Osteocyte (in vitro differentiated cells): ENCODE measurements at regions not wholly inside any gene's neighbourhood (a gene's known extent, or its start where the extent isn't known, plus 50 kb on each side); places are given as distances from the start of the nearest gene placed in this dataset.

ENCODE experiments used
- DNase-seq: peaks from one replicate; pipeline ENCODE4 v3.0.0; 2021; ENCODE audit warnings: mixed read lengths; ENCODE audit not compliant: unreplicated experiment; ENCODE audit errors: extremely low spot score
- H3K27ac Mint-ChIP-seq: one replicate; pipeline ENCODE4 v1.8.0; 2021; ENCODE audit warnings: mild to moderate bottlenecking, mixed read lengths; ENCODE audit not compliant: unreplicated experiment
- H3K27me3 Mint-ChIP-seq: one replicate; pipeline ENCODE4 v1.8.0; 2021; ENCODE audit warnings: mixed read lengths; ENCODE audit not compliant: unreplicated experiment
- H3K36me3 Mint-ChIP-seq: one replicate; pipeline ENCODE4 v1.8.0; 2021; ENCODE audit warnings: mixed read lengths; ENCODE audit not compliant: unreplicated experiment
- H3K4me1 Mint-ChIP-seq: one replicate; pipeline ENCODE4 v1.8.0; 2021; ENCODE audit warnings: mixed read lengths; ENCODE audit not compliant: unreplicated experiment
- H3K4me3 Mint-ChIP-seq: one replicate; pipeline ENCODE4 v1.8.0; 2021; ENCODE audit warnings: mild to moderate bottlenecking, moderate library complexity, mixed read lengths; ENCODE audit not compliant: unreplicated experiment
- H3K9me3 Mint-ChIP-seq: one replicate; pipeline ENCODE4 v1.8.0; 2021; ENCODE audit warnings: mixed read lengths; ENCODE audit not compliant: unreplicated experiment
- CTCF ChIP-seq: fragments of 200-600 bp; sonication (generic); IDR thresholded peaks from 2 replicates; pipeline ENCODE4 v1.5.0; 2021; ENCODE audit warnings: antibody characterized with exemption, mild to moderate bottlenecking, moderate library complexity

- Mint-ChIP-seq H3K36me3 (no peaks in the 10 kb centered on the region), H3K4me3 (no peak overlapping the region), H3K27ac (no peak overlapping the region), H3K9me3 (peaks cover 10% of the 10 kb centered on the region), H3K27me3 (peaks cover 4% of the 10 kb centered on the region), H3K4me1 (no peaks in the 10 kb centered on the region)
- no peak for TF ChIP-seq CTCF
- no peak for DNase-seq
Observed at GRCh38 chrX:17930850-17931249, 69.8 kb upstream of the RAI2 start.

- no peak for DNase-seq
- peaks cover 4% of the 10 kb centered on the region for H3K27me3 Mint-ChIP-seq
- no peak overlapping the region for H3K4me3 Mint-ChIP-seq
- no peaks in the 10 kb centered on the region for H3K4me1 Mint-ChIP-seq
- TF ChIP-seq CTCF = no peak
- peaks cover 27% of the 10 kb centered on the region for H3K9me3 Mint-ChIP-seq
- no peak overlapping the region for H3K27ac Mint-ChIP-seq
- H3K36me3 Mint-ChIP-seq = no peaks in the 10 kb centered on the region
Observed at GRCh38 chrX:17923546-17923945, 62.4 kb upstream of the RAI2 start.

GRCh38 chrX:17922303-17922702 lies 61.2 kb upstream of the RAI2 start:
- no peak for DNase-seq
- Mint-ChIP-seq H3K4me1 (no peaks in the 10 kb centered on the region), H3K27ac (no peak overlapping the region), H3K27me3 (peaks cover 4% of the 10 kb centered on the region), H3K36me3 (no peaks in the 10 kb centered on the region), H3K4me3 (no peak overlapping the region), H3K9me3 (peaks cover 27% of the 10 kb centered on the region)
- no peak for TF ChIP-seq CTCF

- no peak overlapping the region for H3K27ac Mint-ChIP-seq
- H3K36me3 Mint-ChIP-seq = no peaks in the 10 kb centered on the region
- peaks cover 11% of the 10 kb centered on the region for H3K9me3 Mint-ChIP-seq
- H3K4me1 Mint-ChIP-seq = no peaks in the 10 kb centered on the region
- TF ChIP-seq CTCF = no peak
- H3K27me3 Mint-ChIP-seq = no peaks in the 10 kb centered on the region
- no peak for DNase-seq
- H3K4me3 Mint-ChIP-seq = no peak overlapping the region
Observed at GRCh38 chrX:17919896-17920446, 58.9 kb upstream of the RAI2 start.

- H3K27me3 Mint-ChIP-seq = no peaks in the 10 kb centered on the region
- H3K4me1 Mint-ChIP-seq = no peaks in the 10 kb centered on the region
- peaks cover 4% of the 10 kb centered on the region for H3K9me3 Mint-ChIP-seq
- no peak for DNase-seq
- H3K27ac Mint-ChIP-seq = no peak overlapping the region
- H3K36me3 Mint-ChIP-seq = no peaks in the 10 kb centered on the region
- no peak for TF ChIP-seq CTCF
- H3K4me3 Mint-ChIP-seq = no peak overlapping the region
Observed at GRCh38 chrX:17917945-17918577, 57.0 kb upstream of the RAI2 start.
